SK-N-MC (cell line): ENCODE measurements at regions not wholly inside any gene's neighbourhood (a gene's known extent, or its start where the extent isn't known, plus 50 kb on each side); places are given as distances from the start of the nearest gene placed in this dataset.

Experiments used
- EZH2 ChIP-seq: fragments of 200-600 bp; sonication (generic); IDR thresholded peaks from one replicate; pipeline ENCODE4 v1.6.1; 2017; ENCODE audit warnings: antibody characterized with exemption
- POLR2AphosphoS5 ChIP-seq: IDR thresholded peaks from 2 replicates; pipeline ENCODE4 v1.6.1; 2012; ENCODE audit warnings: mild to moderate bottlenecking, low read depth, low read length, borderline replicate concordance

DNA sequence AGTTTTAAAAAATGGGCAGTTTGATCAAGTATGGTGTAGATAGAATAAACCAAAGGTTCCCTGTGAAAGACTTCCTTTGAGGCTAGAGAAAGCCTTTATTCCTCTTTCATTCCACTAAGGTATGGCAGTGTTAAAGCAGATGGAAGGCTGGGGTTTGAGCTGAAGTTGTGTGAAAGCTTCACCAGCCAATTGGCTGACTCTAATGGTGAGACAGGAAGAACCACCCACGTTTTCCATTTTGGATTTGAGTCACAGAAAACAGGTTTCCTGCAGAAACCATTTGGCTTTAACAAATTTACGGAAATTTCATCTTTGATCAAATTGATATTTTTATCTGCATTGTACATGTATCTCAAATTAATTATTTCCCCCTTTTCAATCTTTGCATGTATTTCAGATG lies 455.0 kb downstream of the PCNX1 start:
- no peak for TF ChIP-seq POLR2AphosphoS5
- no peak for TF ChIP-seq EZH2
